ENCODE measurements at regions not wholly inside any gene's neighbourhood (a gene's known extent, or its start where the extent isn't known, plus 50 kb on each side); places are given as distances from the start of the nearest gene placed in this dataset.

- Mint-ChIP-seq H3K4me1 (no peaks in the 10 kb centered on the region), H3K27me3 (ENCODE audit: insufficient read depth, low read depth, poor library complexity) (no peaks in the 10 kb centered on the region), H3K27ac (no peak overlapping the region), H3K4me3 (no peak overlapping the region), H3K36me3 (ENCODE audit: low read depth) (no peaks in the 10 kb centered on the region), H3K9me3 (0 out of 3 replicates have a peak, but pooled peaks cover 6% of the 10 kb centered on the region)
- H3K79me2 ChIP-seq (replicated peaks; ENCODE audit: insufficient read depth) = no peaks in the 10 kb centered on the region
- H4K20me1 ChIP-seq (replicated peaks; ENCODE audit: insufficient read depth) = no peaks in the 10 kb centered on the region
- H3K36me3 ChIP-seq (ENCODE audit: insufficient read depth) = no peaks in the 10 kb centered on the region
- DNase-seq (ENCODE audit: low spot score) (peak; percentile 3), ATAC-seq (no peak; the same call in 2 of the 3 replicates)
- TF ChIP-seq JUNB (IDR thresholded peaks at IDR 0.05; ENCODE audit: unreplicated experiment) (no peak), REST (IDR thresholded peaks at IDR 0.05; ENCODE audit: unreplicated experiment) (no peak), ZNF462 (CRISPR knock-in tag; IDR thresholded peaks at IDR 0.05) (no peak), CREB1 (CRISPR knock-in tag; IDR thresholded peaks at IDR 0.05; ENCODE audit: low read depth) (no peak), EZH2phosphoT487 (IDR thresholded peaks at IDR 0.05; ENCODE audit: unreplicated experiment) (no peak), CTCF (conservative IDR thresholded peaks at IDR 0.05; ENCODE audit: low read depth in 2 of 2) (no peak), ZNF331 (CRISPR knock-in tag; IDR thresholded peaks at IDR 0.05; ENCODE audit: low read depth) (no peak), ETS1 (IDR thresholded peaks at IDR 0.05) (no peak), STAT1 (IDR thresholded peaks at IDR 0.05; ENCODE audit: unreplicated experiment) (no peak), EZH2 (IDR thresholded peaks at IDR 0.05; ENCODE audit: low read depth, unreplicated experiment) (no peak), ZNF114 (CRISPR knock-in tag; IDR thresholded peaks at IDR 0.05) (no peak), POLR2AphosphoS5 (IDR thresholded peaks at IDR 0.05; ENCODE audit: low read depth) (no peak)
- H3K27me3 ChIP-seq (ENCODE audit: insufficient read depth) = no peaks in the 10 kb centered on the region
- no peaks in the 10 kb centered on the region for H3F3A ChIP-seq (replicated peaks; ENCODE audit: low read depth)
- H3K4me1 ChIP-seq (ENCODE audit: insufficient read depth) = no peaks in the 10 kb centered on the region
- no peak overlapping the region for H3K4me3 ChIP-seq
- no peaks in the 10 kb centered on the region for H3K9me2 ChIP-seq (ENCODE audit: insufficient read depth)
- no peak overlapping the region for H3K27ac ChIP-seq (ENCODE audit: low read depth)
- no peak overlapping the region for H3K4me2 ChIP-seq
- no peak overlapping the region for H2AFZ ChIP-seq
Measured at GRCh38 chr7:119900996-119901672, 371.8 kb upstream of the KCND2 start.

Data from GM23338 (cell line).